Inflammatory macrophage (primary cell): ENCODE measurements at regions not wholly inside any gene's neighbourhood (a gene's known extent, or its start where the extent isn't known, plus 50 kb on each side); places are given as distances from the start of the nearest gene placed in this dataset.
"Not testable (repeated sequence)": the region's sequence is repeated elsewhere in the genome, so short reads cannot be mapped to it uniquely, and the experiment has no call there.

ENCODE experiments used
- DNase-seq, 2 donors: peaks; one replicate each; pipeline ENCODE4 v3.0.0-alpha.2; 2020 to 2022

GRCh38 chr9:129412176-129412813 lies 208.6 kb downstream of the C9orf50 start:
- not testable (repeated sequence) for DNase-seq

- no peak for DNase-seq
Measured at GRCh38 chr9:129411501-129412175, 209.3 kb downstream of the C9orf50 start.

GRCh38 chr9:129410226-129410625 lies 210.7 kb downstream of the C9orf50 start:
- no peak for DNase-seq

- DNase-seq = no peak
Measured at GRCh38 chr9:129408535-129409215, 212.2 kb downstream of the C9orf50 start.

- no peak for DNase-seq
Measured at GRCh38 chr9:129407905-129408452, 212.9 kb downstream of the C9orf50 start.

- peak; percentile 23 to 48 for DNase-seq
Measured at GRCh38 chr9:129406278-129407225, 214.3 kb downstream of the C9orf50 start.

- no peak for DNase-seq
Measured at GRCh38 chr9:129405827-129406213, 215.1 kb downstream of the C9orf50 start.

GRCh38 chr9:129405089-129405826 lies 215.6 kb downstream of the C9orf50 start:
- no peak for DNase-seq

- no peak for DNase-seq
Measured at GRCh38 chr9:129404621-129405020, 216.3 kb downstream of the C9orf50 start.

GRCh38 chr9:129403779-129404620 lies 216.9 kb downstream of the C9orf50 start:
- no peak for DNase-seq

- DNase-seq = no peak
Measured at GRCh38 chr9:129402931-129403778, 217.7 kb downstream of the C9orf50 start.

GRCh38 chr9:129402371-129402739 lies 218.5 kb downstream of the C9orf50 start:
- no peak for DNase-seq

- DNase-seq = no peak
Measured at GRCh38 chr9:129401623-129402370, 219.1 kb downstream of the C9orf50 start.

GRCh38 chr9:129400971-129401622 lies 219.8 kb downstream of the C9orf50 start:
- DNase-seq = no peak

- DNase-seq = no peak
Measured at GRCh38 chr9:129400001-129400970, 220.6 kb downstream of the C9orf50 start.

- no peak for DNase-seq
Measured at GRCh38 chr9:129399634-129399990, 221.3 kb downstream of the C9orf50 start.

GRCh38 chr9:129398961-129399633 lies 221.0 kb upstream of the IER5L start:
- no peak for DNase-seq
